ENCODE measurements at regions not wholly inside any gene's neighbourhood (a gene's known extent, or its start where the extent isn't known, plus 50 kb on each side); places are given as distances from the start of the nearest gene placed in this dataset.
"Not testable (repeated sequence)": the region's sequence is repeated elsewhere in the genome, so short reads cannot be mapped to it uniquely, and the experiment has no call there.

DNA sequence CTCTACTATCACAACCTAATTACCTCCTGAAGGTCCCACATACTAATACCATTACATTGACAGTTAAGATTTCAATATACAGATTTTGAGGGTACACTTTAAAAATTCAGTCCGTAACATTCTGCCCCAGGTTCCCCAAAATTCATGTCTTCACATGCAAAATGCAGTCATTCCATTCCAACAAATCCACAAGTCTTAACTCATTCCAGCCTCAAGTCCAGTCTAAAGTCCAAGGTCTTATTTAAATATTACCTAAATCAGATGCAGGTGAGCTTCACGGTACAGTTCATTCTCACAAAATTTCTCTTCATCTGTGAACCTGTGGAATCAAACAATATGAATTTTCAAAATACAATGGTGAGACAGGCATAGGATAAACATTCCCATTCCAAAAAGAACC, 1332.0 kb downstream of the CDH12 start:
- H3K4me3 ChIP-seq (replicated peaks in 1 of 3; ENCODE audit: insufficient read depth in 1 of 3, low read depth in 1 of 3, low read length in 3 of 3); FAIRE-seq; H3K27ac ChIP-seq (ENCODE audit: insufficient read depth, low read depth, low read length); H3K36me3 ChIP-seq (ENCODE audit: control insufficient read depth in 2 of 2, extremely low read depth in 1 of 2, insufficient read depth in 2 of 2, low read length in 2 of 2); H3K9me3 ChIP-seq (replicated peaks; ENCODE audit: control insufficient read depth, insufficient read depth, low read length); DNase-seq (ENCODE audit: low read depth, low spot score); intact Hi-C loops (cut with micrococcal nuclease); BruUV-seq (replicated peaks); H2AFZ ChIP-seq (ENCODE audit: low read depth, low read length); CTCF ChIA-PET; H3K79me2 ChIP-seq (ENCODE audit: control insufficient read depth, insufficient read depth, low read length); H3K4me1 ChIP-seq (ENCODE audit: control insufficient read depth, extremely low read depth, insufficient read depth, low read length); dilution Hi-C loops (cut with MboI; ENCODE audit: extremely low pct_ligation_motif_present, low sequenced_read_pairs); POLR2A ChIA-PET; H3K27me3 ChIP-seq (ENCODE audit: control insufficient read depth in 2 of 2, insufficient read depth in 2 of 2, low read length in 2 of 2); H3K4me2 ChIP-seq (ENCODE audit: insufficient read depth, low read length); H3K9ac ChIP-seq (replicated peaks; ENCODE audit: extremely low read depth, insufficient read depth, low read length); H4K20me1 ChIP-seq (replicated peaks; ENCODE audit: control insufficient read depth, extremely low read depth, insufficient read depth, low read length); H3K9me1 ChIP-seq (replicated peaks; ENCODE audit: control insufficient read depth, extremely low read depth, insufficient read depth, low read length): not testable (repeated sequence)

DNA sequence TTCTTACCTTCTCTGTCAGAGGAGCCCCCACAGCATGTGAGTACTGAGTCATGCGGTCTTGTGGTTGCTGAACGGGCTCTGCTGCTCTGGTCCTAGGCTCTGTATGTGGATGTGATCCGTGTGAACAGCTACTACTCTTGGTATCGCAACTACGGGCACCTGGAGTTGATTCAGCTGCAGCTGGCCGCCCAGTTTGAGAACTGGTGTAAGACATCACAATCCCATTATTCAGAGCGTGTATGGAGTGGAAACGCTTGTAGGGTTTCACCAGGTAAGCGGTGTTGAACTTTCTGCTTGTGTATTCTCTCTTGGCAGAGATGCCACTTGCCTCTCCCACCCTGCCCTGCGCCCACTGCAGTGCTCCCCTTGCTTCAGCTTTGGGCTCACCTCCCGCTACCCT, 1356.2 kb downstream of the CDH12 start:
- not testable (repeated sequence) for BruUV-seq (replicated peaks); H4K20me1 ChIP-seq (replicated peaks; ENCODE audit: control insufficient read depth, extremely low read depth, insufficient read depth, low read length)

DNA sequence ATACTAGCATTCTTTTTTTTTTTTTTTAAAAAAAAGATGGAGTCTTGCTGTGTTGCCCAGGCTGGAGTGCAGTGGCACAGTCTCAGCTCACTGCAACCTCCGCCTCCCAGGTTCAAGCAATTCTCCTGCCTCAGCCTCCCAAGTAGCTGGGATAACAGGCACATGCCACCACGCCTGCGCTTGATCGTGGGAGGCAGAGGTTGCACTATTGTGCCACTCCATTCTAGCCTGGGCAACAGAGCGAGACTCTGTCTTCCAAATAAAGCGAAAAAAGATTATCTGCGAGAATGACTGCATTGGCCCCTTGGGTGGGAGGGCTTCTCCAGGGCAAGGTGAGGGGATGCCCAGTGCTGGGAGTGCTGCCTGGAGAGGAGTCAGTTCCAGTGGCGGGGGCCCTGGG, 1357.1 kb downstream of the CDH12 start:
- H3K9ac ChIP-seq (replicated peaks; ENCODE audit: extremely low read depth, insufficient read depth, low read length); H3K36me3 ChIP-seq (ENCODE audit: control insufficient read depth in 2 of 2, extremely low read depth in 1 of 2, insufficient read depth in 2 of 2, low read length in 2 of 2); POLR2A ChIA-PET; FAIRE-seq; H3K27me3 ChIP-seq (ENCODE audit: control insufficient read depth in 2 of 2, insufficient read depth in 2 of 2, low read length in 2 of 2); H3K4me3 ChIP-seq (replicated peaks in 1 of 3; ENCODE audit: insufficient read depth in 1 of 3, low read depth in 1 of 3, low read length in 3 of 3); H3K9me3 ChIP-seq (replicated peaks; ENCODE audit: control insufficient read depth, insufficient read depth, low read length); BruUV-seq (replicated peaks); H4K20me1 ChIP-seq (replicated peaks; ENCODE audit: control insufficient read depth, extremely low read depth, insufficient read depth, low read length); CTCF ChIA-PET; intact Hi-C loops (cut with micrococcal nuclease); H3K79me2 ChIP-seq (ENCODE audit: control insufficient read depth, insufficient read depth, low read length); H3K27ac ChIP-seq (ENCODE audit: insufficient read depth, low read depth, low read length); H3K9me1 ChIP-seq (replicated peaks; ENCODE audit: control insufficient read depth, extremely low read depth, insufficient read depth, low read length); dilution Hi-C loops (cut with MboI; ENCODE audit: extremely low pct_ligation_motif_present, low sequenced_read_pairs); H3K4me1 ChIP-seq (ENCODE audit: control insufficient read depth, extremely low read depth, insufficient read depth, low read length); H3K4me2 ChIP-seq (ENCODE audit: insufficient read depth, low read length); DNase-seq (ENCODE audit: low read depth, low spot score); H2AFZ ChIP-seq (ENCODE audit: low read depth, low read length): not testable (repeated sequence)

More for the DNA sequence above, 1356.2 kb downstream of the CDH12 start:
- H3K27me3 ChIP-seq (ENCODE audit: control insufficient read depth in 2 of 2, insufficient read depth in 2 of 2, low read length in 2 of 2); POLR2A ChIA-PET; H3K4me1 ChIP-seq (ENCODE audit: control insufficient read depth, extremely low read depth, insufficient read depth, low read length); H3K36me3 ChIP-seq (ENCODE audit: control insufficient read depth in 2 of 2, extremely low read depth in 1 of 2, insufficient read depth in 2 of 2, low read length in 2 of 2); H3K4me3 ChIP-seq (replicated peaks in 1 of 3; ENCODE audit: insufficient read depth in 1 of 3, low read depth in 1 of 3, low read length in 3 of 3); FAIRE-seq; H3K79me2 ChIP-seq (ENCODE audit: control insufficient read depth, insufficient read depth, low read length); H2AFZ ChIP-seq (ENCODE audit: low read depth, low read length); H3K9me3 ChIP-seq (replicated peaks; ENCODE audit: control insufficient read depth, insufficient read depth, low read length); H3K27ac ChIP-seq (ENCODE audit: insufficient read depth, low read depth, low read length); dilution Hi-C loops (cut with MboI; ENCODE audit: extremely low pct_ligation_motif_present, low sequenced_read_pairs); H3K4me2 ChIP-seq (ENCODE audit: insufficient read depth, low read length); H3K9ac ChIP-seq (replicated peaks; ENCODE audit: extremely low read depth, insufficient read depth, low read length); DNase-seq (ENCODE audit: low read depth, low spot score); H3K9me1 ChIP-seq (replicated peaks; ENCODE audit: control insufficient read depth, extremely low read depth, insufficient read depth, low read length); CTCF ChIA-PET; intact Hi-C loops (cut with micrococcal nuclease): not testable (repeated sequence)

- not testable (repeated sequence) for H3K4me1 ChIP-seq (ENCODE audit: control insufficient read depth, extremely low read depth, insufficient read depth, low read length)
These were observed 1357.9 kb downstream of the CDH12 start for GRCh38 chr5:21495235-21495634.

More at GRCh38 chr5:21495235-21495634, 1357.9 kb downstream of the CDH12 start:
- DNase-seq (ENCODE audit: low read depth, low spot score); H3K9me3 ChIP-seq (replicated peaks; ENCODE audit: control insufficient read depth, insufficient read depth, low read length); H3K4me2 ChIP-seq (ENCODE audit: insufficient read depth, low read length); POLR2A ChIA-PET; FAIRE-seq; H3K79me2 ChIP-seq (ENCODE audit: control insufficient read depth, insufficient read depth, low read length); H4K20me1 ChIP-seq (replicated peaks; ENCODE audit: control insufficient read depth, extremely low read depth, insufficient read depth, low read length); H3K9me1 ChIP-seq (replicated peaks; ENCODE audit: control insufficient read depth, extremely low read depth, insufficient read depth, low read length); H3K4me3 ChIP-seq (replicated peaks in 1 of 3; ENCODE audit: insufficient read depth in 1 of 3, low read depth in 1 of 3, low read length in 3 of 3); CTCF ChIA-PET; BruUV-seq (replicated peaks); H3K27ac ChIP-seq (ENCODE audit: insufficient read depth, low read depth, low read length); intact Hi-C loops (cut with micrococcal nuclease); H3K27me3 ChIP-seq (ENCODE audit: control insufficient read depth in 2 of 2, insufficient read depth in 2 of 2, low read length in 2 of 2); dilution Hi-C loops (cut with MboI; ENCODE audit: extremely low pct_ligation_motif_present, low sequenced_read_pairs); H2AFZ ChIP-seq (ENCODE audit: low read depth, low read length); H3K36me3 ChIP-seq (ENCODE audit: control insufficient read depth in 2 of 2, extremely low read depth in 1 of 2, insufficient read depth in 2 of 2, low read length in 2 of 2); H3K9ac ChIP-seq (replicated peaks; ENCODE audit: extremely low read depth, insufficient read depth, low read length): not testable (repeated sequence)

Measured in endothelial cell of umbilical vein (primary cell).